ENCODE measurements at regions not wholly inside any gene's neighbourhood (a gene's known extent, or its start where the extent isn't known, plus 50 kb on each side); places are given as distances from the start of the nearest gene placed in this dataset.

DNA sequence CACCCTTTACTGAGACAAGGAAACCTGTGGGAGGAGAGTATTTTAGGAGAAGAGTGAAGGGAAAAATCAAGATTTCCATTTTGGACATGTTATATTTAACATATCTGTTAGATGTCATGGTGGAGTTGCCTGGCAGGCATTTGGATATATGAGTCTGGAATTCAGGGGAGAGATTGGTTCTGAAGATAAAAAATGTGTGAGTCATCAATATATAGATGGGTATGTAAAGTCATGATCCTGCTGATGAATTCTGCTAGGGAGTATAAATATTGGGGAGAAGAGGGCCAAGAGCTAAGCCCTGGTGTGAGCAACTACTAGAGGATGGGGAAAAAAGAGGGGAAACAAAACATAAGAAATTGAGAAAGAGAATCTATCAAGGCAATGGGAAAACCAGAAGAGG lies 151.3 kb upstream of the SOX9 start:
- Histone ChIP-seq H3K9me3 (no peaks in the 10 kb centered on the region), H3K4me3 (no peak overlapping the region), H3K36me3 (no peaks in the 10 kb centered on the region), H3K27ac (no peak overlapping the region), H3K27me3 (no peaks in the 10 kb centered on the region), H3K4me1 (peaks cover 4% of the 10 kb centered on the region)
- no peak for DNase-seq (ENCODE audit: extremely low spot score in 2 of 2)
- TF ChIP-seq, protein P1, sequence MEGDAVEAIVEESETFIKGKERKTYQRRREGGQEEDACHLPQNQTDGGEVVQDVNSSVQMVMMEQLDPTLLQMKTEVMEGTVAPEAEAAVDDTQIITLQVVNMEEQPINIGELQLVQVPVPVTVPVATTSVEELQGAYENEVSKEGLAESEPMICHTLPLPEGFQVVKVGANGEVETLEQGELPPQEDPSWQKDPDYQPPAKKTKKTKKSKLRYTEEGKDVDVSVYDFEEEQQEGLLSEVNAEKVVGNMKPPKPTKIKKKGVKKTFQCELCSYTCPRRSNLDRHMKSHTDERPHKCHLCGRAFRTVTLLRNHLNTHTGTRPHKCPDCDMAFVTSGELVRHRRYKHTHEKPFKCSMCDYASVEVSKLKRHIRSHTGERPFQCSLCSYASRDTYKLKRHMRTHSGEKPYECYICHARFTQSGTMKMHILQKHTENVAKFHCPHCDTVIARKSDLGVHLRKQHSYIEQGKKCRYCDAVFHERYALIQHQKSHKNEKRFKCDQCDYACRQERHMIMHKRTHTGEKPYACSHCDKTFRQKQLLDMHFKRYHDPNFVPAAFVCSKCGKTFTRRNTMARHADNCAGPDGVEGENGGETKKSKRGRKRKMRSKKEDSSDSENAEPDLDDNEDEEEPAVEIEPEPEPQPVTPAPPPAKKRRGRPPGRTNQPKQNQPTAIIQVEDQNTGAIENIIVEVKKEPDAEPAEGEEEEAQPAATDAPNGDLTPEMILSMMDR (IDR thresholded peaks at IDR 0.05): no peak
- TF ChIP-seq POLR2AphosphoS5 (IDR thresholded peaks at IDR 0.05; ENCODE audit: insufficient read depth in 1 of 2, low read depth in 1 of 2): no peak
- no peak for TF ChIP-seq POLR2A (IDR thresholded peaks at IDR 0.05)
- intact Hi-C loops (cut with DNase I): no loop called here

DNA sequence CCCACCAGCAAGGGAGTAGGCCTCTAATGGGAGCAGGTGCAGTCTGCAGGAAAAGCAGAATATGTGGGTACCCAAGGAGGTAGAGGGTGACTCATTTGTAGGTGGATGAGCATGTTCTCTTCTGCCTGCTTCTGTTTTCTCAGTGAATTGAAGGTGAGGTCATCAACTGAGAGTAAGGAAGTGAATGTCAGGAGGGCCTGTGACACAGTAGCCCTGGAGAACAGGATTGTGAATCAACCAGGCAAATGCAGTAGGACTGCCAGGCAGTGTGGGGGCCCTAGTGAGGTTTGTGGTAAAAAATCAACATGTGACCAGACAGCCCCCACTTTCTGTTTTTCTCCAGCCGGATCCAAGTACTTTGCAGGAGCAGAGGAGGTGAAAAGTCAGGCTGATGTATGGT lies 150.5 kb upstream of the SOX9 start:
- intact Hi-C loops (cut with DNase I): no loop called here
- TF ChIP-seq, protein P1 (IDR thresholded peaks at IDR 0.05): no peak
- TF ChIP-seq POLR2A (IDR thresholded peaks at IDR 0.05): no peak
- peak in 1 of 2 donors; percentile 54 for TF ChIP-seq POLR2AphosphoS5 (IDR thresholded peaks at IDR 0.05; ENCODE audit: insufficient read depth in 1 of 2, low read depth in 1 of 2)
- Histone ChIP-seq H3K27ac (no peak overlapping the region), H3K4me3 (no peak overlapping the region), H3K27me3 (no peaks in the 10 kb centered on the region), H3K4me1 (peaks cover 9% of the 10 kb centered on the region), H3K9me3 (no peaks in the 10 kb centered on the region), H3K36me3 (no peaks in the 10 kb centered on the region)
- DNase-seq (ENCODE audit: extremely low spot score in 2 of 2): no peak

DNA sequence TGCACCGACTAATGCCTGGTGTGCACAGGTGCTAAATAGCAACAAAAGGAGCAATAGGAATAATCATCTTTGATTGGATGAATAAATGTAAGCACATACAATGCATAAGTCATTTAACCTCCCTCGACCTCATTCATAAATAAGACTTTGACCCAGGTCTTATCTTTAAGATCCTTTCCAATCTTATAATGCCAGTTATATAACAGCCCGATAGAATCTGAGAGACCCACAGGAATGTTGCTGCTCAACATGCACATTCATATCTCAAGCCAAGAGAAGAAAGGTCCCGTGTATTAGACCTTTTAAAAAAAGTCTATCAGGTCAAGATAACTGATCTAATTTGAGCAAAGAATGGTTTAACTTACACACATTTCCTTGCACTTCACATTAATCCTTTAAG lies 146.8 kb upstream of the SOX9 start:
- no peaks in the 10 kb centered on the region for H3K36me3 ChIP-seq
- DNase-seq (ENCODE audit: extremely low spot score in 2 of 2): no peak
- no peaks in the 10 kb centered on the region for H3K9me3 ChIP-seq
- intact Hi-C loops (cut with DNase I): no loop called here
- peaks cover 14% of the 10 kb centered on the region for H3K4me1 ChIP-seq
- H3K4me3 ChIP-seq: no peak overlapping the region
- H3K27ac ChIP-seq: no peak overlapping the region
- no peaks in the 10 kb centered on the region for H3K27me3 ChIP-seq
- TF ChIP-seq POLR2A (IDR thresholded peaks at IDR 0.05) (no peak), POLR2AphosphoS5 (IDR thresholded peaks at IDR 0.05; ENCODE audit: insufficient read depth in 1 of 2, low read depth in 1 of 2) (no peak)
- TF ChIP-seq, protein P1 (IDR thresholded peaks at IDR 0.05): no peak

DNA sequence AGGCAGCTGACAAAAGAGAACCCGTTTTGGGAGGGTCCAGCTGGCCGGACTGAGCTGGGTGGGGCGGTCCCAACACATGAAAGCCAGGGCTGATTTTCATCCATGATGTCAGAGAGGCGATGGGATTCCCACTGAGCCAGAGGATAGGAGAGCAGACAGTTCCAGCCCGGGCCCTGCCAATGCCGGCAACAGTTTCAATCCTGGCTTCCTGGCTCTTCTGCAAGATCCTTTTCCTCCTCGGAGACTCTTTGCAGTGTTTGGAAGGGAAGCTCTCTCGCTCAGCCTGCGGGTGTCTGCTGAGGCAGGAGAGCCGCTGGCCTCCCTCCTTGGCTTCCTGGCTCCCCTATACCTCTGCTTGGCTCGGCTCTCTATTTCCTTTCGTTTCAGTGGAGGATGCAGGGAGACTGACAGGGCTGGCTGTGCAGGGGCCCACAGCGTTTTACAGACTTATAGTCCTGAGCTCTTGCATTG lies 145.5 kb upstream of the SOX9 start:
- H3K4me3 ChIP-seq: peak overlapping the region; percentile 20 to 41
- intact Hi-C loops (cut with DNase I): no loop called here

DNA sequence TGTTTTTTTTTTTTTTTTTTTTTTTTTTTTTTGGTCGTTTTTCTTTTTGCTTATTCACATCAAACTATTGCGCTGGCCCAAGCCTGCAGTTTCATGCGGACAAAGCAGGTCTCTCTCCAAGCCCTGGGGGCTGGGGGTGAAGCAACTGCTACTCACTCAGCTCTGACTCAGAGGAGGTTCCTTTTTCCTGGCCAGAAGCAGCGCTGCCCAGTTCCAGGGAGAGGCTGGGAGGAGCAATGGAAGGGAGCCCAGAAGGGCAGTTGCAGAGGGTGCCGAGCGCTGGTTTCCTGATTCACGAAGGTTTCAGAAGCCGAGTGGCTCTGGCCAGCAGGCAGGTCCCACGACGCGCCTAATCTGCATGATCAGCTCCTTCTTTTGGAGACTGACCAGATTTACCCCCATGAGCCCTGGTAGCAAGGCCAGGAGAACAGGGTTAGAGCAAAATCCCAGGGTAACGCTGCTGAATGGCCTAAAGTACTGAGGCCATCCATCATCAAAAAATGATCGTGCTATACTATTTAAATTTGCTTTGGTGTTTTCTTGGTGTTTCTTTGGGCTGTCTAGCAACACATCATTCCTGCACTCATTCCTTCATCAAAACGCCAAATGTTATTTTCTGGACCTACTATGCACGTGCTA lies 144.7 kb upstream of the SOX9 start:
- H3K9me3 ChIP-seq: no peaks in the 10 kb centered on the region
- H3K27me3 ChIP-seq: no peaks in the 10 kb centered on the region
- peak in 1 of 2 donors; percentile 90 for DNase-seq (ENCODE audit: extremely low spot score in 2 of 2)
- peak overlapping the region in 1 of 2 donors; percentile 41 for H3K4me3 ChIP-seq
- intact Hi-C loops (cut with DNase I): no loop called here
- TF ChIP-seq POLR2A (IDR thresholded peaks at IDR 0.05) (no peak), POLR2AphosphoS5 (IDR thresholded peaks at IDR 0.05; ENCODE audit: insufficient read depth in 1 of 2, low read depth in 1 of 2) (peak in 1 of 2 donors; percentile 82)
- H3K4me1 ChIP-seq: peaks cover 14% of the 10 kb centered on the region
- H3K36me3 ChIP-seq: no peaks in the 10 kb centered on the region
- H3K27ac ChIP-seq: peak overlapping the region; percentile 60

More for the DNA sequence above, 145.5 kb upstream of the SOX9 start:
- TF ChIP-seq, protein P1 (IDR thresholded peaks at IDR 0.05): no peak
- TF ChIP-seq POLR2AphosphoS5 (IDR thresholded peaks at IDR 0.05; ENCODE audit: insufficient read depth in 1 of 2, low read depth in 1 of 2) (peak in 1 of 2 donors; percentile 47), POLR2A (IDR thresholded peaks at IDR 0.05) (no peak)
- Histone ChIP-seq H3K36me3 (no peaks in the 10 kb centered on the region), H3K9me3 (no peaks in the 10 kb centered on the region), H3K4me1 (peaks cover 14% of the 10 kb centered on the region), H3K27ac (peak overlapping the region; percentile 85), H3K27me3 (no peaks in the 10 kb centered on the region)
- DNase-seq (ENCODE audit: extremely low spot score in 2 of 2): peak in 1 of 2 donors; percentile 89

Data from vagina (tissue), 2 donors.